Fibroblast of skin of abdomen (primary cell): ENCODE measurements at regions not wholly inside any gene's neighbourhood (a gene's known extent, or its start where the extent isn't known, plus 50 kb on each side); places are given as distances from the start of the nearest gene placed in this dataset.

ENCODE experiments used
- DNase-seq: peaks from one replicate; pipeline ENCODE4 v3.0.0-alpha.2; 2013

DNA sequence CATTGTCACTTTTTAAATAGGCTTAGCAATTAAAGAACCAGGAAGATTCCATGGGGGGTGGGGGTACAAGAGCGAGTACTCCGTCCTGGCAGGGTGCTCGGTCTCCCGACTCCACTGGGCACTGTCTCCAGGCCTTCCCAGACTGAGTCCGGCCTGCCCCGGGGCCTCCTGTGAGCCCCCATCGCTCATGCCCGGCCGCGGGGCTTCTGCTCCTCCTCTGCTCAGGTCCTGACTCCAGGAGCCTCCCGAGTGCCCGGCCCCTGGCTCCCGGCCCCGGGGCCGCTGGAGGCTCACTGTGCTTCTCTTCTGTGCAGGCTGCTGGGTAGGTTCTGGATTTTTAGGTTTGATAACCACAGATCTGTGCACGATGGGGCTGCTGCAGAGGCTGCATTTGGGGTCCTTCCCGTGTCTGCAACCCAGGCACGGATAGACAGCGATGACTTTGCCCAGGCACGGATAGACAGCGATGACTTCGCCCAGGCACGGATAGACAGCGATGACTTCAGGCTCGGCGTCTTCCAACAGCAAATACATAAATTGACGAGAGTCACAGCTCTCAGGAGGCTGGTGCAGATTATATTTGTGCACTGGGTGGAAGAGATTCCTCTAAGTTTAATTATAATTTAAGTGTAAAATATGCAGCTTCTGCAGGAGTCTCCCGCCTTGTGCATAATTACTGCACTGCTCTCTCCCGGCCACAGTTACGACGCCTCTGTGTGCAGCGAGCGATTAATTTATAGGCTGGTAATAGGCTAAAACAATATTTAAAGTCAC is 74.8 kb upstream of the RXRA start:
- DNase-seq: no peak

DNA sequence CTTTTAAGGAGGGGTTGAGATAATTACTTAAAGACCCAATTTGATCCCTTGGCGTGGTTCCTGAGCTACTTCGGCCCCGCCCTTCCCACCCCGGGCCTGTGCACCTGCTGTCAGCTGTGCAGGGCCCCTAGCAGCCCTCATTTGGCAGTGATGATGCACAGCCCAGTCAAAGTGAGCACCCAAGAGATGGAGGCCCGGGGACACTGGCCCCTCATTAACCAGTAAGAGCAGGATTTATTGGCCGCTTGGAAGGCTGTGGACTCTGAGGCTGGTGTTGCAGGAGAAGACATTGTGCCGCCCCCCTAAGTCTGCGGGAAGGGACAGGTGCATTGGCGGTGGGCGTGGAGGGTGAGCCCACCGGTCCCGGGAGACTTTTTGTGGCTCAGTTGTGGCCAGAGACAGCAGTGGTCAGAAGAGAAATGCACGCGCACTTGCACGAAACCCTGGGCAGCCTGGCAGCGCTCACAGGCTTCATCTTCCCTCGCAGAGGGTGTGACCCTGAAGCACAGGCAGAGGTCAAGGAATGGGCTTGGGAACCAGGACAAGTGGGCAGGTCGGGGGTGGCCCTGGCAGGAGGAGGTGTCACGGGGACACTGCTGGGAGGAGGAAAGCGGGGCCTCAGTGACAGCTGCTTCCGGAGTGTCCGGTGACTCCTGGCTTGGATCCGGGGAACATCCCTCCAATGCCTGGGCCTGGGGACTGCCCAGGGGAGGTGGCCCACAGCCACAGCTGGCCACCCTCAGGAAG is 74.0 kb upstream of the RXRA start:
- DNase-seq: no peak

DNA sequence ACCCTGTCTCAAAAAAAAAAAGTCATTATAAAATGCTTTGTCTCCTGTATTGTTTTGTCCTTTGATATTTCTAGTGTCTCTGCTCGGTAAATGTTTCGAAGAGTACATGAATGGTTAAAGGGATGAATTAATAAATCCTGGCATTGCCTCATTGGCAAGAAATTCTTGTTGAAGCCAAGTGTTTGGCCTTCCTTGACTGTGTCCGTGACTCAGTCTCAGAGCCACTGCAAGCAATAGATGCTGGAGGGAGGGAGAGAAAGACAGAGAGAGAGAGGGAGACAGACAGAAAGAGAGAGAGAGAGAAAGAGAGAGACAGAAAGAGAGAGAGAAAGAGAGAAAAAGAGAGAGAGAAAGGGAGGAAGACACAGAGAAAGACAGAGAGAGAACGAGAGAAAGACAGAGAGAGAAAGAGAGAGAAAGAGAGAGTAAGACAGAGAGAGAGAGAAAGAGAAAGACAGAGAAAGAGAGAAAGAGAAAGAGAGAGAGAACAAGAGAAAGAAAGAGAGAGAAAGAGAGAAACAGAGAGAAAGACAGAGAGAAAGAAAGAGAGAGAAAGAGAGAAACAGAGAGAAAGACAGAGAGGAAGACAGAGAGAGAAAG is 72.5 kb upstream of the RXRA start:
- DNase-seq: peak; percentile 25

DNA sequence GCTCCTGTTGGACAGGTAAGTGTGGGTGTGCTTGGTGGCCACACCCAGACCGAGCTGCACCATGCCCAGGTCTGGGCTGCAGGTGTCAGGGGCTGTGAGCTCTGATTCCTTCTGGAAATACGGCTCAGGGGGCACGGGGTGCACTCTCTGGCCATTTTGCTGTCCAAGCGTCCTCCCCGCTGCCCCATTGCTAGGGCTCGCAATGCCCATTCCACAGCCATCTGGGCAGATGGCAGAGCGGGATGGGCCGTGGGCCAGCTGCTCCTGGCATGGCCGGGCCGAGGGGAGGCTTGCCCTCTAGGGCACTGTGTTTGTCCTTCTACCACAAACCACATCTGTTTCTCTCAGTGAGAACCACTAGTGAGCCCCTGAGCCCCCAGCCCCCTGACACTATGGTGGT is 67.9 kb upstream of the RXRA start:
- DNase-seq: no peak

DNA sequence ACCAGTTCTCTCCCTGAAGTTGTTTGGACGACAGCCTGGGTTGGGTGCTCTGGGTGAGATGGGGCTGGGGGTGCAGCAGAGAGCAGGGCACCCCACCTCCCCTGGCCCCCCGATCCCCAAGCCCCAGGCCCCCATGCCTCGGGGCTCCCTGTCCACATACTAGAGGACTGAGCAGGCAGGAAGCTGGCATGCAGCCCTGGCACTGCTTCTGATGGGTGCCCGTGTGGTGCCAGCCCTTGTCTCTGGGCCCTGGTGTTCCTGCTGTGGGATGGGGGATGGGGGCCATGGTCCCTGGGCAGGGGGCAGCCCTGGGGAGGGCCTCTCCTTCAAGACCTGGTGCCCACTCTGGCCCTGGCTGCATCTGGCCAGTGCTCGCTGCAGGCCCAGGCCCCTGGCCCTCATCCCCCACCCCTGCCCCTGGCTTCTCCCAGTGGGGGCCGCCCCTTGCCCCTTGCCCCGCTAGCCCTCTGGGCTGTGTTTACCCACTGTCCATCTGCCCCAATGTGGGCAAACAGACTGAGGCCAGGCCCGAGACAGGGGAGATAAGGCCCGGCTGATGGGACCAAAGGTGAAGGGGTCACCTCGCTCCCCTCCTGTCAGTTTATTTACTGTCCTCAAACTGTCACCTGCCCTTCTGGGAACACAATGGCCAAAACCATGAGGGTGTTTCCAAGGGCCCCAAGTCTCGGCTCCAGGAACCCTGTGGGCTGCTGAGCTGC is 67.3 kb upstream of the RXRA start:
- no peak for DNase-seq

DNA sequence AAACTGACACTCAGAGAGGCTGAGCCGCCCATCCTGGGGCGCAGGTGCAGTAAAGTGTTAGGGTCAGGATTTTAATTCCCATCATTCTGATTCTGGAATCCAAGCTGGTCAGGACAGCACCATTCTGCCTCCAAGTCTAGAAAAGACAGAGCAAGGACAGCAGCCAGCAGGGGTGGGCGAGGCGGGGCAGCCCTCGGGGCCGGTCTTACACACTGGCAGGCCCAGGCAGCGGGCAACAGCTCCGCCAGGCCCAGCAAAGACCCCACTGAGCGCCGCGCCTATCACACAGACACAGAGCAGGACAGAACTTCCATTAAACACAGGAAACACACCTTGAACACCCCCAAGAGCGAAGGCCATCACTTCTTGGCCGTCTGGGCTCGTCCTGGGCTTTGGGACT is 66.5 kb upstream of the RXRA start:
- DNase-seq: no peak

DNA sequence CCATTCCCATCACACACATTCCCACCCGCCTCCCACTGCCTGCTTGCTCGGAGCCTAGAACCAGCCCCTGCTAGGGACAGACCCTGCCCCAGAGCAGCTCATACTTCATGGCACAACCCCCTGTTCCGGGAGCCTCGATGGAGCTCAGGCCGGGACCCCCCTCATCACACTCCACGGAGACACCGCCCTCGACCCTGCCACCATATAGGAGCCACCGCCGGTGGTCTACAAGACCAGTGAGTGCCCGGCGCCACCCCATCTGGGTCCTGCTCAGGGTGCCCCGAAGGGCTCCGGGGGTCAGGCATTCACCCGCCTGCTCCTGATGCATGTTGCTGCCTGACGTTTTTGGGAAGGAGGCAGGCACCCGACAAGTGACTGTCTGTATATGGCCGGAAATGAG is 65.5 kb upstream of the RXRA start:
- no peak for DNase-seq

DNA sequence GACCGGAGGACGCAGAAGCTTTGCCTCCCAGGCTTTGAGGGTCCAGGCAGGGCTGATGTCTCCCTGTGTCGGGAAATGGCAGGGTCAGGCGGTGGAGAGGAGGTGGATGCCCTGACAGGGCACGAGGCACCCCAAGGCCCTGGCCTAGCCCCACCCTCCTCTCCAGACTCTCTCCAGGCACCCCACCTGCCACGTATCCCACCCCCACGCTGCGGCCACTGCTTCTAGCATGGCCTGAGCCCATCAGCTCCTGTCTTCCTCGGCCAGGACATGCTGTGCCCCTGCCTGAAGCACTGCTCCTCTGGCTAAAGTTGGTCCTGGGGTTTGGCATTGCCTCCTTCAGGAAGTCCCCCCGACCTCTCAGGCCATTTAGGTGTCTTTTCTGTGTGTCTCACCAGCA is 64.2 kb upstream of the RXRA start:
- DNase-seq: no peak

DNA sequence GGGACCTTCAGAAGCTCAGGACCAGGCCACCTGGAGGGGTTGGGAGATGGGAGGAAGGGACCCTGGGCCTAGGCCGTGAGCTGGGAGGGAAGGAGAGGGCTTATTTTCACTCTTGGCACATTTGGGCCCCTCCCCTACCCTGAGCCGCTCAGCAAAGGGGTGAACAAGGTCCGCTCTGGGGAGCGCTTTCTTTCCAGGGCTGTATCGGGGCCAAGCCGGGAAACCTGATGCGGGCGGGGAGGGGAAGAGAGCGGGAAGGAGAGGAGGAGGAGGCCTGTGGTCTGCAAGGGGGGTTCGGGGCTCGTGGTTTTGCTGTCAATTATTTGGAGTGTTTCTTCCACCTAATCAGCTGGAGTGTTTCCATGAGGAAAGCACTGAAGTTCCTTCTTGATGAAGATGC is 62.7 kb upstream of the RXRA start:
- no peak for DNase-seq

DNA sequence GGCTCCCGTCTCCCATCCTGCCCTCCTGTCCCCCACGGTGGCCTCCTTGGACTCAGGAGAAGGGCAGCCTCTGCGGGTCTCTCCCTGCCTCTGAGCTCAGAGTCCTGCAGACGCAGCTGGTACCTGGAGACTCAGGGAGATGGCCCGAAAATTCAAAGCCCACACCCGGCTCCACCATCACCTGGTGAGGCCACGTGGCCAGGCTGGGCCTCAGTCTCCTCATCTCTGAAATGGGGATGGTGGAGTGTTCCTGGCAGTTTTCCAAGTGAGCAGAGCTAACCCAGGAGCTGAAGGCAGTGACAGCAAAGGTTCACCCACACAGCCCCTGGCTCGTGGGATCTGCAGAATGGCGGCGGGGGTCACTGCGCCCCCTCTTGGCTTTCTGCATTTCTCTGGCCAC is 62.1 kb upstream of the RXRA start:
- DNase-seq: no peak

DNA sequence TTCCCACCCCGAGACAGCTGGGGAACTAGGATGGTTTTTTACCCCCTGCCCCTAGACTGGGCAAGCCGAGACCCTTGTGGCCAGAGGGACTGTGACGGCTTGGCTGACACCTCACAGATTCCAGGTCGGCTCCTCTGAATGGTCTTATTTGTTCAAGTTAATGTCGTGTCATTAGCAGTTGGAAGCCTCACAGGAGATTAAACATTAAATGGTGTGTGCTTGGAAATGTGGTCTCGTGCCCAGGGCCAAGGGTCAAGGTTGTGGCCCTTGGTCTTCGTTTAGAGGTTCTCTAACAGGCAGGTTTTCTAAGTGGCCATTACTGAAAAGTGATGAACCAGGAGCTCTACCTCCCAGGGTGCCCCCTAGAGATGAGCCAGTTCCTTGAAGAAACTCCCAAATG is 61.2 kb upstream of the RXRA start:
- no peak for DNase-seq

DNA sequence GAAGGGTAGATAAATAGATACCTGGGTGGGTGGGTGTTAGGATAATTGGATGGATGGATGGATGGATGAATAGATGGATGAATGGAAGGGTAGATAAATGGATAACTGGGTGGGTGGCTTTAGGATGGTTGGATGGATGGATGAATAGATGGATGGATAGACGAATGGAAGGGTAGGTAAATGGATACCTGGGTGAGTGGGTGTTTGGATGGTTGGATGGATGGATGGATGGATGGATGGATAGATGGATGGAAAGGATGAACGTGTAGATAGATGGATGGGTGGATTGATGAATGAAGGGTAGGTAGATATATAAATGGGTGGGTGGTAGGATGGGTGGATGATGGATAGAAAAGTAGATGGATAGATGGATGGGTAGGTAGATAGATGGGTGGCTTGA is 59.8 kb upstream of the RXRA start:
- no peak for DNase-seq

DNA sequence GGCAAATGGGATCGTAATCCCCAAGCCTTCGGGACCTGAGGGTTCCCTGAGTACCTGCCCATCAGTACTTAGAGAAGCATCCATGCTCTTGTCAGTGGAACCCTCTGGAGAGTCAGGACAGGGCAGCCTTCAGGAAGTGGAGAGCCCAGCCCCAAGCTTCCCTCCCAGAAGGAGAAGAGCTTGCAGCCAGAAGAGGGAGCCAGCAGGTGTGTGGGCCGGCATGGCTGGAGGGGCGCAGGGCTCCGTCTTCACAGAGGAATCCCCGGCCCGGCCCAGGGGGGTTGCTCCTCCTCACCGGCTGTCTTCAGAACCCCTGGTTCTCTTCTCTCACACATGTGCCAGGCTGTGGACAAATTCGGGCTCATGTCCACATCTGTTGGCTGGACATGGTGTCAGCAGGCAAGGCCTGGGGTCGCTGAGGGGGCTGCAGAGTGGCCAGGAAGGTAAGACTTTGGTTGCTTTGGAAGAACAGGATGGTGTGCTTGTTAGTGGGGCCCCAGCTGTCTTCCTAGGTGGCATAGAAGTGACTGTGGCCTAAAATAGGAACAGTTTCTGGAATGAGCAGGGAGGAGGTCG is 58.9 kb upstream of the RXRA start:
- DNase-seq: no peak

DNA sequence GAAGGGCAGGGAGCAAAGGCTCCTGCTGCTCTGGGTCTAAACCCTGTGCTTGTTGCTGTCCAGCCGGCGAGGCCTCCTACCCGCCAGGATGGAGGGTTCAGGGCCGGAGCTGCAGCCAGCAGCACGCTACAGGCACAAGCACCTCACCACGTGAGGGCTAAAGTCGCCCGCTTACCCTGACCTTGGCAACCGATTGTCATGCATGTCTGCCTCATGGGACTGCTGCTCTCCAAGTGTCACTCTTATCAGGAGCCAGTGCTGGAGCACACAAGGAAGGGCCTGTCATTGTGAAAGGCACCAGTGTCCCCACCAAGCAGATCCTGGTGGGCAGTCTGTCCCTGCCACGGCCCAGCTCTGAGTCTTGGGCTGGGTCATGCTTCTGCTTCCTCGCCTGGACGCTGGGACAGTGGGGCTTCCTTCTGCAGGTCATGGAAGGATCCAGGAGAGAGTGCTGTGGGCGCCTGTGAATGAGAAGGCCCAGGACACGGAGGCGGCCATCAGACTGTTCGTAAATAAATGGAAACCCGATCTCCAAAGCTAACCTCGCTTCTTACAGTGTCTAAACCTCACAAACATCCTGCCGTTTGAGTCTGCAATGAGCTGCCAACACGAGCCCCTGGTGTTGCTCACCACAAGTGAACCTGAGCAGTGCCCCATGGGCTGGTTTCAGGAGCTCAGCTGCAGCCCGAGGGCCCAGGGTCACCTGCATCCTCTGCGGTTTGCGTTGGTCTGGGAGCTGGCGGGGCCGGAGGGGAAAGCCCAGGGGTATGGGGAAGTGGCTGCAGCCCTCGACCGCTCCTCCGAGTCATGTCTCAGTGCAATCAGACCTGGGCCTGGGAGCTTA is 58.2 kb upstream of the RXRA start:
- no peak for DNase-seq

DNA sequence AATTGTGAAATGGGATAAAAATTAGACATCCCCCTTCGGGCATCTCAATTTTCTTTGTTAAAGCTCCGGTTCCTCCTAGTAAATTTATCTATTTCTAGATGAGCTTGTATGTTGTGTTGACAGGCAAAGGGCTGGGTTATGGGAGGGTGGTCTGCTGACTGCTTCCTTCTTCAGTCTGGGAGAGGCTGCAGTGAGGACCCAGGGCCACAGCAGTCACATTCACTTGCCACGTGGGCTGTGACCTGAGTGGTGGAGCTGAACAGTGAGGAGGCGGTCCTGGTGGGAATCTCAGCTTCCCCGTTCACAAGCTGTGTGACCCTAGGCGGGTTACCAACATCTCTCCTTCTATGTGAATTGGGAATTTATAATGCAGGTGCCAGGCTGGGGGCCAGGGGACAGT is 57.5 kb upstream of the RXRA start:
- DNase-seq: no peak

DNA sequence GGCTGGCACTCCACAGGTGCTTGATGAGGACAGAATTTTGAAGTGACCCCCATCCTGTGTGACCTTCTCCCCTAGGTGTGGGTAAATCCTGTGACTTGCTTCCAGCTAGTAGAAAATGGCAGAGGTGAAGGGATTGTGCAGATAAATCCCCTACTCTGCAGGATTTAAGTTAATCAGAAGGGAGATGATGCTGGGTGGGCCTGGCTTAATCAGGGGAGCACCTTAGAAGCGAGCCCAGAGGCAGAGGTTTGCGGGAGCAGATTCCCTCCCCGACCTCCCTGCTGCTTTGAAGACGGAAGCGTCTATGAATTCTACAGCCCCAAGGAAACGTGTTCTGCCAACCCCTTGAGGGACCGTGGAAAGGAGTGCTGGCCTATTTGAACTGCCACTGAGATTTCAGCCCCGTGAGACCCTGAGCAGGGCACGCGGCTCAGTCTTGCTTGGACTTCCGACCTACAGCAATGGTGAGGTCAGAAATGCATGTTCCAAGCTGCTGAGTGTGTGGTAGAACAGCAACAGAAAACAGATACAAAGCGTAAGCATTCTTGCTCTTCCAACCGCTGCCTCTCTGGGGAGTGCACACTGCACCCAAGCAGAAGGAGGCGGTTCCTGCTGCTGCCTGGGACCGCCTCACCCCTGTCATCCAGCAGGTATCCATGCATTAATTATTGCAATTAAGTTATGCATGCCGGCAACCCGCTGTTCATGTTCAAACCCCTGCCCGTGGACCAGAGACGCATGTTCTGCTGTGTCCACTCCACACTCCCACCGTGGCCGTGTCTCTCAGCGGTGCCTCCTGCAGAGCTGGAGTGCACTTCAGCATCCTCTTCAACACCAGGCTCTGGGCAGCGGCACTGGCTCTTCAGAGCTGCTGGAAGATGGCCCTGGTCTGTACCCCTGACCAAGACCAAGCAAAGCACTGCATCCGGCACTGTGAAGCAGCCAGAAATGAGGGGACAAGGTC is 54.6 kb upstream of the RXRA start:
- no peak for DNase-seq

DNA sequence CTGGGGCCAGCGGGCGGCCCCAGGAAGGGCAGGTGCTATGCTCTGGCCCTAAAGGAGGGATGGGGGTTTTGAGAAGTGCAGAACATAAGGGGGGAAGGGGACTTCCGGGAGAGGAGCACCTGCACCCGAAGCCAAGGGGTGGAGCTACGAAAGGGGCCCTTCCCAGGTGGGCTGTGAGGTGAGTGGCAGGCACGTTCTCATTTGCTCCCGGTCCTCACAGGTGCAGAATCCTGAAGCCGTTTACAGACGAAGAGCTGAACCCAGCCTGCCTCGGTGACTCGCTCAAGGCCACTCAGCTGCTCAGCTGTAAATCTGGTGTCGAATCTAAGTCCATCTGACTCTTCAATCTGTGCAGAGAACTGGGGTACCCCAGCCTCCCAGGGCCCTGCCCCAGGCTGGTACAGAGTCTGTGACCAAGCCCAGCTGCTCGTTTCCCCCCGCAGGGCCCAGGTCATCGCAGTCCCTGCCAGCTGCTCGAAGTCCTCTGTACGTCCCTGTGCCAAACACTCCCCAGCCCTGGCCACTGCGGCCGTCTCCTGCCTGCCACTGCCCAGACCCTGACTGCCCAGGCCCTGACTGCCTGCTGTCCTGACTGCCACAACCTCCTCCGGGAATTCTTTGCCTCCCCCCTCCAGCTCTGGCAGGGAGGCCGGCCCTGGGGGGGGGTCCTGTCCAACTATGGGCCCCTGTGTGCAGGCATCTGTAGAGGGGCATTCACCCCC is 53.8 kb upstream of the RXRA start:
- DNase-seq: no peak

DNA sequence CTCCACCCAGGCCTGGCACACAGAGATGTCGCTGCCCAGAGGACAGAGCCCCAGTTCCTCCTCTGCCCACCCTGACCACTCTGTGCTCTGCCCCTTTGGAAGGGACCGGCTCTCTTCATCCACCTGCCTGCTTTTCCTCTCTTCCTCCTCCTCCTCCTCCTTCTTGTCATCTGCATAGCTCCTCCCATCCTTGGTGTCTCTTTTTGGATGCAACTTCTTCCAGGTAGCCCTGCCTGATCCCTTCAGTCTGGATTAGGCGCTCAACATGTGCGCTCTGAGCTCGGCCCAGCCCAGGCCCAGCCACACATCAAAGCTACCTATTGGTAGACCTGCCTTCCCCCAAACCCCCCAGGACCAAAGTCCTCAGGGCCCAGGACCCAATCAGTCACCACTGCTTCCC is 52.6 kb upstream of the RXRA start:
- no peak for DNase-seq

DNA sequence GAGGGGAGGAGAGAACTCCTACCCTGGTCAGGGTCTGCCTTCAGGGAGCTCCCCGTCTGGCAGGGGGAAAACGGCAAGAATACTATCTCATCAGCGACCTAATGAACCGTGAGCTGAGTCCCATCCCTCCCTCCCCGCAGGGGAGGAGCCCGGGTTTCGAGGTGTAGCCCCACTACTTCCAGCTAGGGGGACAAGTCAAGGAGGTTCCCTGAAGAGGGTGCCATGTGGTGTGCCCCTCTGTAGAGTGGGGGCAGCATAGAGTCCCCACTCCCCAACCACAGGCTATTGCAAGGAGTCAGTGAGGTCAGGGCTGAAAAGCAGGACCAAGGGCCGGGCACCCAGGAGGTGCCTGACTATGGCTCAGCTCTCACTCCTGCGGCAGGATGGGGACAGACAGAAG is 50.9 kb upstream of the RXRA start:
- no peak for DNase-seq
